ENCODE measurements at regions not wholly inside any gene's neighbourhood (a gene's known extent, or its start where the extent isn't known, plus 50 kb on each side); places are given as distances from the start of the nearest gene placed in this dataset.

DNA sequence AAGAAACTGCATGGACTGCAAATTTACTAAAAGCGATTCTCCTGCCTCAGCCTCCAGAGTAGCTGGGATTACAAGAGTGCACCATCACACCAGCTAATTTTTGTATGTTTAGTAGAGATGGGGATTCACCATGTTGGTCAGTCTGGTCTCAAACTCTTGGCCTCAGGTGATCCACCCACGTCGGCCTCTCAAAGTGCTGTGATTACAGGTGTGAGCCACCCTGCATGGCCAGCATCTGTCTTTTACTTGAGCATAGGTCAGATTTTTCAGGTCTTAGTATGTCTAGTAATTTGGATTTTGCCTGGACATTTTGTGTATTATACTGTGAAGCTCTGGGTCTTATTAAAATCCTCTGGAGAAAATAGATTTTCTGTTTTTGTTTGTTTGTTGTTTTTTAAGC lies 277.8 kb upstream of the VLDLR start:
- TF ChIP-seq, protein P1, sequence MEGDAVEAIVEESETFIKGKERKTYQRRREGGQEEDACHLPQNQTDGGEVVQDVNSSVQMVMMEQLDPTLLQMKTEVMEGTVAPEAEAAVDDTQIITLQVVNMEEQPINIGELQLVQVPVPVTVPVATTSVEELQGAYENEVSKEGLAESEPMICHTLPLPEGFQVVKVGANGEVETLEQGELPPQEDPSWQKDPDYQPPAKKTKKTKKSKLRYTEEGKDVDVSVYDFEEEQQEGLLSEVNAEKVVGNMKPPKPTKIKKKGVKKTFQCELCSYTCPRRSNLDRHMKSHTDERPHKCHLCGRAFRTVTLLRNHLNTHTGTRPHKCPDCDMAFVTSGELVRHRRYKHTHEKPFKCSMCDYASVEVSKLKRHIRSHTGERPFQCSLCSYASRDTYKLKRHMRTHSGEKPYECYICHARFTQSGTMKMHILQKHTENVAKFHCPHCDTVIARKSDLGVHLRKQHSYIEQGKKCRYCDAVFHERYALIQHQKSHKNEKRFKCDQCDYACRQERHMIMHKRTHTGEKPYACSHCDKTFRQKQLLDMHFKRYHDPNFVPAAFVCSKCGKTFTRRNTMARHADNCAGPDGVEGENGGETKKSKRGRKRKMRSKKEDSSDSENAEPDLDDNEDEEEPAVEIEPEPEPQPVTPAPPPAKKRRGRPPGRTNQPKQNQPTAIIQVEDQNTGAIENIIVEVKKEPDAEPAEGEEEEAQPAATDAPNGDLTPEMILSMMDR (IDR thresholded peaks at IDR 0.05 in 2 of 3, conservative IDR thresholded peaks at IDR 0.05 in 1 of 3; ENCODE audit: insufficient read depth in 2 of 3, low read depth in 1 of 3, low read length in 3 of 3): no peak
- TF ChIP-seq MIER1 (IDR thresholded peaks at IDR 0.05; ENCODE audit: low read depth) (no peak), SRSF9 (IDR thresholded peaks at IDR 0.05; ENCODE audit: borderline replicate concordance, low read depth, low read length) (no peak), YBX1 (IDR thresholded peaks at IDR 0.05) (no peak), ZNF232 (CRISPR knock-in tag; IDR thresholded peaks at IDR 0.05) (no peak), TEAD1 (CRISPR knock-in tag; IDR thresholded peaks at IDR 0.05) (no peak), FOXK1 (CRISPR knock-in tag; IDR thresholded peaks at IDR 0.05; ENCODE audit: borderline replicate concordance) (no peak)
- TF ChIP-seq, protein P2, sequence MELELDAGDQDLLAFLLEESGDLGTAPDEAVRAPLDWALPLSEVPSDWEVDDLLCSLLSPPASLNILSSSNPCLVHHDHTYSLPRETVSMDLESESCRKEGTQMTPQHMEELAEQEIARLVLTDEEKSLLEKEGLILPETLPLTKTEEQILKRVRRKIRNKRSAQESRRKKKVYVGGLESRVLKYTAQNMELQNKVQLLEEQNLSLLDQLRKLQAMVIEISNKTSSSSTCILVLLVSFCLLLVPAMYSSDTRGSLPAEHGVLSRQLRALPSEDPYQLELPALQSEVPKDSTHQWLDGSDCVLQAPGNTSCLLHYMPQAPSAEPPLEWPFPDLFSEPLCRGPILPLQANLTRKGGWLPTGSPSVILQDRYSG (tag; conservative IDR thresholded peaks at IDR 0.05; ENCODE audit: low read depth): no peak
- TF ChIP-seq, protein P3, sequence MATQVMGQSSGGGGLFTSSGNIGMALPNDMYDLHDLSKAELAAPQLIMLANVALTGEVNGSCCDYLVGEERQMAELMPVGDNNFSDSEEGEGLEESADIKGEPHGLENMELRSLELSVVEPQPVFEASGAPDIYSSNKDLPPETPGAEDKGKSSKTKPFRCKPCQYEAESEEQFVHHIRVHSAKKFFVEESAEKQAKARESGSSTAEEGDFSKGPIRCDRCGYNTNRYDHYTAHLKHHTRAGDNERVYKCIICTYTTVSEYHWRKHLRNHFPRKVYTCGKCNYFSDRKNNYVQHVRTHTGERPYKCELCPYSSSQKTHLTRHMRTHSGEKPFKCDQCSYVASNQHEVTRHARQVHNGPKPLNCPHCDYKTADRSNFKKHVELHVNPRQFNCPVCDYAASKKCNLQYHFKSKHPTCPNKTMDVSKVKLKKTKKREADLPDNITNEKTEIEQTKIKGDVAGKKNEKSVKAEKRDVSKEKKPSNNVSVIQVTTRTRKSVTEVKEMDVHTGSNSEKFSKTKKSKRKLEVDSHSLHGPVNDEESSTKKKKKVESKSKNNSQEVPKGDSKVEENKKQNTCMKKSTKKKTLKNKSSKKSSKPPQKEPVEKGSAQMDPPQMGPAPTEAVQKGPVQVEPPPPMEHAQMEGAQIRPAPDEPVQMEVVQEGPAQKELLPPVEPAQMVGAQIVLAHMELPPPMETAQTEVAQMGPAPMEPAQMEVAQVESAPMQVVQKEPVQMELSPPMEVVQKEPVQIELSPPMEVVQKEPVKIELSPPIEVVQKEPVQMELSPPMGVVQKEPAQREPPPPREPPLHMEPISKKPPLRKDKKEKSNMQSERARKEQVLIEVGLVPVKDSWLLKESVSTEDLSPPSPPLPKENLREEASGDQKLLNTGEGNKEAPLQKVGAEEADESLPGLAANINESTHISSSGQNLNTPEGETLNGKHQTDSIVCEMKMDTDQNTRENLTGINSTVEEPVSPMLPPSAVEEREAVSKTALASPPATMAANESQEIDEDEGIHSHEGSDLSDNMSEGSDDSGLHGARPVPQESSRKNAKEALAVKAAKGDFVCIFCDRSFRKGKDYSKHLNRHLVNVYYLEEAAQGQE (IDR thresholded peaks at IDR 0.05; ENCODE audit: borderline replicate concordance): no peak
- TF ChIP-seq, protein P3 (CRISPR knock-in tag; IDR thresholded peaks at IDR 0.05; ENCODE audit: low read depth): no peak
- TF ChIP-seq, protein P4, sequence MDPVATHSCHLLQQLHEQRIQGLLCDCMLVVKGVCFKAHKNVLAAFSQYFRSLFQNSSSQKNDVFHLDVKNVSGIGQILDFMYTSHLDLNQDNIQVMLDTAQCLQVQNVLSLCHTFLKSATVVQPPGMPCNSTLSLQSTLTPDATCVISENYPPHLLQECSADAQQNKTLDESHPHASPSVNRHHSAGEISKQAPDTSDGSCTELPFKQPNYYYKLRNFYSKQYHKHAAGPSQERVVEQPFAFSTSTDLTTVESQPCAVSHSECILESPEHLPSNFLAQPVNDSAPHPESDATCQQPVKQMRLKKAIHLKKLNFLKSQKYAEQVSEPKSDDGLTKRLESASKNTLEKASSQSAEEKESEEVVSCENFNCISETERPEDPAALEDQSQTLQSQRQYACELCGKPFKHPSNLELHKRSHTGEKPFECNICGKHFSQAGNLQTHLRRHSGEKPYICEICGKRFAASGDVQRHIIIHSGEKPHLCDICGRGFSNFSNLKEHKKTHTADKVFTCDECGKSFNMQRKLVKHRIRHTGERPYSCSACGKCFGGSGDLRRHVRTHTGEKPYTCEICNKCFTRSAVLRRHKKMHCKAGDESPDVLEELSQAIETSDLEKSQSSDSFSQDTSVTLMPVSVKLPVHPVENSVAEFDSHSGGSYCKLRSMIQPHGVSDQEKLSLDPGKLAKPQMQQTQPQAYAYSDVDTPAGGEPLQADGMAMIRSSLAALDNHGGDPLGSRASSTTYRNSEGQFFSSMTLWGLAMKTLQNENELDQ (CRISPR knock-in tag; IDR thresholded peaks at IDR 0.05; ENCODE audit: borderline replicate concordance): no peak
